Endothelial cell (in vitro differentiated cells): ENCODE measurements at regions not wholly inside any gene's neighbourhood (a gene's known extent, or its start where the extent isn't known, plus 50 kb on each side); places are given as distances from the start of the nearest gene placed in this dataset.
A peak's percentile ranks its signal among the peaks of the same experiment; 100 is the strongest.

Experiments
- DNase-seq: peaks from one replicate; pipeline ENCODE4 v3.0.0; 2021; ENCODE audit warnings: low spot score
- H3K27ac Mint-ChIP-seq: one replicate; pipeline ENCODE4 v1.8.0; 2021; ENCODE audit warnings: mixed read lengths, inconsistent platforms; ENCODE audit not compliant: unreplicated experiment
- H3K27me3 Mint-ChIP-seq: one replicate; pipeline ENCODE4 v1.8.0; 2021; ENCODE audit warnings: mild to moderate bottlenecking, moderate library complexity, mixed read lengths, inconsistent platforms; ENCODE audit not compliant: unreplicated experiment
- H3K36me3 Mint-ChIP-seq: one replicate; pipeline ENCODE4 v1.8.0; 2021; ENCODE audit warnings: mild to moderate bottlenecking, low read depth, mixed read lengths, inconsistent platforms; ENCODE audit not compliant: unreplicated experiment
- H3K4me1 Mint-ChIP-seq: one replicate; pipeline ENCODE4 v1.8.0; 2021; ENCODE audit warnings: mild to moderate bottlenecking, mixed read lengths, inconsistent platforms; ENCODE audit not compliant: unreplicated experiment
- H3K4me3 Mint-ChIP-seq: one replicate; pipeline ENCODE4 v1.8.0; 2021; ENCODE audit warnings: mild to moderate bottlenecking, mixed read lengths, inconsistent platforms; ENCODE audit not compliant: unreplicated experiment
- H3K9me3 Mint-ChIP-seq: one replicate; pipeline ENCODE4 v1.8.0; 2021; ENCODE audit warnings: mixed read lengths, inconsistent platforms; ENCODE audit not compliant: unreplicated experiment
- TF ChIP-seq, protein P1 (sequence below): fragments of 200-600 bp; sonication (generic); IDR thresholded peaks from one replicate; pipeline ENCODE4 v1.5.0; 2021; ENCODE audit warnings: antibody characterized with exemption; ENCODE audit not compliant: unreplicated experiment

DNA sequence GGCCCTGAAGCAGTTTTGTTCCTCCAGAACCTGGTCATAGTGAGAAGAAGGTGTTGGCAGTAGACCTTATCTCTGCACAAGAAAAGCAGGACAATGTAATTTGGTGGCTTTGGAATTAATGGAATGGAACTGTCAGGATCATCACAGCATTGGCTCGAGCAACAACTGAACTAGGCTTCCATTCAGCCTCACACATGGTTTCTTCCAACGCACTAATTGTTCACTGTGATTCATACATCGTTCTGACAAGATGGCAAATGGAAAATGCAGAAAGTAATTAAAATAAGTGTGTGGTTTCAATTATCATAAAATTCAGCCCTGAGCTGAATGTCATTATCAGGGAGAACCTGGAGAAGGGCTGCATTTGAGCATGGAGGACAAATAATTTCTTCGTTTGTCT, 80.6 kb downstream of the MFSD1 start:
- H3K4me1 Mint-ChIP-seq: no peaks in the 10 kb centered on the region
- peaks cover 2% of the 10 kb centered on the region for H3K27me3 Mint-ChIP-seq
- TF ChIP-seq, protein P1, sequence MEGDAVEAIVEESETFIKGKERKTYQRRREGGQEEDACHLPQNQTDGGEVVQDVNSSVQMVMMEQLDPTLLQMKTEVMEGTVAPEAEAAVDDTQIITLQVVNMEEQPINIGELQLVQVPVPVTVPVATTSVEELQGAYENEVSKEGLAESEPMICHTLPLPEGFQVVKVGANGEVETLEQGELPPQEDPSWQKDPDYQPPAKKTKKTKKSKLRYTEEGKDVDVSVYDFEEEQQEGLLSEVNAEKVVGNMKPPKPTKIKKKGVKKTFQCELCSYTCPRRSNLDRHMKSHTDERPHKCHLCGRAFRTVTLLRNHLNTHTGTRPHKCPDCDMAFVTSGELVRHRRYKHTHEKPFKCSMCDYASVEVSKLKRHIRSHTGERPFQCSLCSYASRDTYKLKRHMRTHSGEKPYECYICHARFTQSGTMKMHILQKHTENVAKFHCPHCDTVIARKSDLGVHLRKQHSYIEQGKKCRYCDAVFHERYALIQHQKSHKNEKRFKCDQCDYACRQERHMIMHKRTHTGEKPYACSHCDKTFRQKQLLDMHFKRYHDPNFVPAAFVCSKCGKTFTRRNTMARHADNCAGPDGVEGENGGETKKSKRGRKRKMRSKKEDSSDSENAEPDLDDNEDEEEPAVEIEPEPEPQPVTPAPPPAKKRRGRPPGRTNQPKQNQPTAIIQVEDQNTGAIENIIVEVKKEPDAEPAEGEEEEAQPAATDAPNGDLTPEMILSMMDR: no peak
- no peaks in the 10 kb centered on the region for H3K9me3 Mint-ChIP-seq
- H3K36me3 Mint-ChIP-seq: no peaks in the 10 kb centered on the region
- DNase-seq: no peak
- no peak overlapping the region for H3K27ac Mint-ChIP-seq
- no peak overlapping the region for H3K4me3 Mint-ChIP-seq

DNA sequence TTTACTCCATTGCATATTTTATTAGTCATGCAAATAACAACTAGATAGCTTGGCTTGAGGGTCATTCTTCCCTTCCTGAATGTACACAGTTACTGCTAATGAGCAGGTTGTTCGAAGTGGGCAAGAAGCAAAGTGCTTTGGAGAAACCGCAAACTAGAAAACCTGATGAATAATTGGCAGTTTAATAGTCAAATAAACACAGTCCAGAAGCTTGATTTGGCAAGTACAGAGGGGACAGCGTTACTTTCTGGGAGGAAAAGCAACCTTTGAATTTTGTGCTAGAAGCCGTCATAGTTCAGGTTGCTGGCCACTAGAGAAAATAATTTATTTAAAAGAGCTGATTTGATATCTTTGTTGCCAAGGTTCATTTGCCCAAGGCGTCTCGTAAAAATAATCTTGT, 94.9 kb downstream of the MFSD1 start:
- H3K27ac Mint-ChIP-seq: no peak overlapping the region
- no peak for DNase-seq
- H3K4me1 Mint-ChIP-seq: no peaks in the 10 kb centered on the region
- TF ChIP-seq, protein P1: no peak
- no peak overlapping the region for H3K4me3 Mint-ChIP-seq
- H3K36me3 Mint-ChIP-seq: no peaks in the 10 kb centered on the region
- H3K27me3 Mint-ChIP-seq: no peaks in the 10 kb centered on the region
- H3K9me3 Mint-ChIP-seq: no peaks in the 10 kb centered on the region

DNA sequence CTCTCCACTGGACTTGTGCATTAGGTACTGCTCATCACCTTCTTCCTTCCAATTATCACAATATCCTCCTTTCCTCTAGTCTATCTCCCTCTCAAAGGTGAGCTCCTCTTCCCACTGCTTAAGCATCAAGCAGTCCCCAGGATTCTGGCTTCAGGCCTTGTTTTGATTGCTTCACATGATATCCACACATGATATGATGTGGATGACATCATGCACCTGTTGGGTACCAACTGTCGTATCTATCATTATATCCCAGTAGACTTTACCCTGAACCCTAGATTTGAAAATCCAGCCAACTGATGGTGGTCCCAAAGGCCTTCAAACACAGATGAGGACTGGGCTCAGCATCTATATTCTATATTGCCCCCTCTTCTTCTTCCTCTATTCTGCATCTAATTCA, 104.9 kb downstream of the MFSD1 start:
- Mint-ChIP-seq H3K4me3 (no peak overlapping the region), H3K36me3 (no peaks in the 10 kb centered on the region), H3K27me3 (no peaks in the 10 kb centered on the region), H3K27ac (no peak overlapping the region), H3K4me1 (no peaks in the 10 kb centered on the region), H3K9me3 (no peaks in the 10 kb centered on the region)
- TF ChIP-seq, protein P1: no peak
- no peak for DNase-seq

DNA sequence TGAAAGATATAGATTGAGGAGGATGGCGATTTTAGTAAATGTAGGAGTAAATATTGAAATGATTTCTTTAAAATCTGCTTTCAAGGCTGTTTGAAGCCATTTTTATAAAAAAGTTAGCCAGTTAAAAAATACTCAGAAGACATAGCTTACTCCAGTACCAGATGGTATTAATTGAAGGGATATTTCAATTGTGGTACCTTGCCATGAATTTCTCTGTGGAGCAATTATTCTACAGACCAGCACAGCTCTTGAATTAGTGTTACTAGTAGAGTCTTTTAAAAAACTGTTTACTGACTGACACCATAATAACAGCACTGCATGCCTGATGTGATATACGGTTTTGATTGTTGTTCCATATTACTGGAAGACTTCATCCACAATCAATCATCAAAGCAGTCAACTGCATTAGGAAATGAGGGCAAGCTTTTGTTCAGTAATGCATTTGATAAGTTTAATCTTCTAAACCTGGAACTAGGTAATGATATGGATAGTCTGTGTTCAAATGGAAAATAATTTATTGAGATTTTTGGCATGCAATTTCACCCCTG, 106.4 kb downstream of the MFSD1 start:
- Mint-ChIP-seq H3K9me3 (no peaks in the 10 kb centered on the region), H3K4me1 (no peaks in the 10 kb centered on the region), H3K4me3 (no peak overlapping the region), H3K27ac (no peak overlapping the region), H3K27me3 (no peaks in the 10 kb centered on the region), H3K36me3 (no peaks in the 10 kb centered on the region)
- TF ChIP-seq, protein P1: peak; percentile 45
- DNase-seq: no peak

DNA sequence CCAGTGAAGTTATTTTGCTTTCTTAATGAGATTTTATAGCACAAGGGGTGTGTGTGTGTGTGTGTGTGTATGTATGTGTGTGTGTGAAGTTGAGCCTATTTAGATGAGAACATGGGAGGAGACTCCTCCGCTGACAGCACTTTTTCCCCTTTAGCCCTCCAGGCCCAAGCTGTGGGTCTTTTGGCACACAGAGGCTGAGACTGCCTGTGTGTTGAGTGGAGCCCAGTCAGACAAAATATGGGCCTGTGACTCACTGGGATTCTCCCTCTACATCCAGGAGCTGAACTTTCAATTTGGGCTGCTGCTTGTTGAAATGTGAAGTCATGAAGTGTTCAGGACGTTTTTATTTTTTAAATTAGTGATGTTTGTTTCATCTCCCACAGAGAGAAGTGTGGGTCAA, 108.0 kb downstream of the MFSD1 start:
- no peak overlapping the region for H3K27ac Mint-ChIP-seq

More for the DNA sequence above, 108.0 kb downstream of the MFSD1 start:
- H3K27me3 Mint-ChIP-seq: no peaks in the 10 kb centered on the region
- no peak overlapping the region for H3K4me3 Mint-ChIP-seq
- TF ChIP-seq, protein P1: no peak
- no peaks in the 10 kb centered on the region for H3K9me3 Mint-ChIP-seq
- no peak for DNase-seq
- no peaks in the 10 kb centered on the region for H3K36me3 Mint-ChIP-seq
- H3K4me1 Mint-ChIP-seq: no peaks in the 10 kb centered on the region
